ENCODE measurements at regions not wholly inside any gene's neighbourhood (a gene's known extent, or its start where the extent isn't known, plus 50 kb on each side); places are given as distances from the start of the nearest gene placed in this dataset.
"Not testable (repeated sequence)": the region's sequence is repeated elsewhere in the genome, so short reads cannot be mapped to it uniquely, and the experiment has no call there.

DNA sequence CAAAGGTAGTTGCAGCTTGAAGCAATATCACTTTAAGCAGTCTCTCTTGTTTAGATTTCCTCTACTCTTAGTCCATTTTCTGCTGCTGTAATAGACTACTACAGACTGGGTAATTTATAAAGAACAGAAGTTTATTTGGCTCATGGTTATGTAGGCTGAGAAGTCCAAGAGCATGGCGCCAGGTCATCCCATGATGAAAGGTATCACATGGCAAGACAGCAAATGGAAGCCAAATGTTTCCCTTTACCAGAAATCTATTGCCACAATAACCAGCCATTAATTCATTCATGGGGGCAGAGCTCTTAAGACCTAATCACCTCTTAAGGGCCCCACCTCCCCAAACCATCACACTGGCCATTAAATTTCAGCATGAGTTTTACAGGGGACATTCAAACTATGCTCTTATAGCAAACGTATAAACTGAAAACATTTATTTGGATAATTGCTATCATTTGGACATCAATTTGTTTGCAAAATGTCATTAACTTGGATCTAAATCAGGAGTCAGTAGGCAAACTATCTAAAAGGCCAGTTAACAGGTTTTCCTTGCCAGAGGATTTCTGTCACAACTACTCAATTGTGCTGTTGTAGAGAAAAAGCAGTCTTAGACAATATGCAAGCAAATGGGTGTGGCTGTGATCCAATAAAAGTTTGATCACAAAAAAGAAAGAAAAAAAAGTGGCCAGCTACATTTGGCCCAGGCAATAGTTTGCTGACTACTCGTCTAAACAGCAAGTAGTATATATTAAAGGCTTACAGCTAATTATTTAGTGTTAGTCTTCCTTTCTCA is 75.7 kb upstream of the GUCY1A1 start:
- no peak for DNase-seq

DNA sequence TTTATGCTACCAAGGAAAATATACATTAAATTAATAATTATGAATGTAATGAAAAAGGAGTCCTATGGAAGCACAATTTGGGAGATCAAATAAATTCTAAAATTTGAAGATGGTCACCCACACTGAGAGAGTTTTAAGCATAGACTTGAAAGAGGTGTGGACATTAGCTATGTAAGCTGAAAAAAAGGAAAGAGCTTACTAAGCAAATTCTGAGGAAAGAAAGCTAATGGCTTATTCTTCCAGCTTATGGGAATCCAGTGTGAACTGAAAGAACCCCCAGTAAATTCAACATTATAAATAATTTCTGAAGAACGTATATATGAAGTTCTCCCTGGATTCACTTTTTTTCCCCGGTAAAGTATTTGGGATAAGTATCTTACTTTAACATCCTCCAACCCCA is 78.2 kb upstream of the GUCY1A1 start:
- DNase-seq, result no peak

DNA sequence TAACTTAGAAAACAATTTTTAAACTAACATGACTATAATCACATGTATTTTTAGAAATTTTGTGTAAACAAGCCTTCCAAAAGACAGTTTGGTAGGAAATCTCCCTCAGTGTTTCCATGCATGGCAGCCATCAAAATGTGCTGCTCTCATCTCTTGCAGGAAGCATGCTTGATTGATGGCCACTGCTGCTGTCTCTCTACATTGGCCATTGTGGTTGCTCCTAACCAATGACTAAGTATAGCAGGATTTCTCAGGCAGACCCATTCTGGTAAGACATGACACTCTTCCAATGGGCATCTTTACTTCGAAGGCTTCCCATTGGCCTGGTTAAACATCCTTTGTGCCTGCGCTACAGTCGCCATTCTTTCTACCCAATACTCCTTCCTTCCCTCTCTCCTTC is 78.9 kb upstream of the GUCY1A1 start:
- no peak for DNase-seq

DNA sequence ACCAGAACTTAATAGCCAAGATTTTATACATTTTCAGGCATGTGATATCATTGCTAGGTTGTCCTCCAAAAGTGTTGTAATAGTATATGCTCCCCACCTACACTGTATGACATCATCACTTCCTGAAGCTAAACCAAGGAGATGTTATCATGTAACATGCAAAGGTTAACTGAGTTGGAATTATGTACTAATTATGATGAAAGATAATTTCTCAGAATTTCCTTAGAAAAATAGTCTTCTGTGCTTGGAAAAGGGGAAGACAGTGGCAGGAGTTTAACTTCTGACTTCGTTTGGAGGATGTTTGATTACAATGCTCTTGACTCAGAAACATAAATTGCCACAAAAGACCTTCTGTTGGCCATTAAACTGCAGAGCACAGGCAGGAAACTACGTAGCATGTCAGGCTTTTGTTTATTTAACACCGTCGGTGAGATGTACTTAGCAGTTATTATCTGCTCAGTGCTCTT is 83.6 kb upstream of the GUCY1A1 start:
- DNase-seq, result peak; percentile 6

DNA sequence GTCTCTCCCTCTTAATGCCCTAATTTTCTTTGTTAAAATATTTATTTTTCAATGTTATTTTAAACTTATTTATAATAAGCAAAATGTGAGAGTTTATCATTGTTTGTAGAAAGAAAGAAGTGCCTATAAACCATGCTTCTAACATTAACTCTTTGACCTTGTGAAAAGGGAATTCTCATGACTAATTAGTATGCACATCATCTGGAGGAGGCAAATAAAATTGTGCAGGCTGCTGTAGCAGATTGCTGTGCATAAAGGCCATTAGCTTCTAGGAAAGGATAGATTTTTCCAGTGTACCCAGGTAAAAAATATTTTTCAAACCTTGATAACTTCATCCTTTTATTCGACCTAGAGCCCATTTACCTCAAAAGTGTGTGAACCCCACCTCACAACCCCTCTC is 84.6 kb upstream of the GUCY1A1 start:
- no peak for DNase-seq

DNA sequence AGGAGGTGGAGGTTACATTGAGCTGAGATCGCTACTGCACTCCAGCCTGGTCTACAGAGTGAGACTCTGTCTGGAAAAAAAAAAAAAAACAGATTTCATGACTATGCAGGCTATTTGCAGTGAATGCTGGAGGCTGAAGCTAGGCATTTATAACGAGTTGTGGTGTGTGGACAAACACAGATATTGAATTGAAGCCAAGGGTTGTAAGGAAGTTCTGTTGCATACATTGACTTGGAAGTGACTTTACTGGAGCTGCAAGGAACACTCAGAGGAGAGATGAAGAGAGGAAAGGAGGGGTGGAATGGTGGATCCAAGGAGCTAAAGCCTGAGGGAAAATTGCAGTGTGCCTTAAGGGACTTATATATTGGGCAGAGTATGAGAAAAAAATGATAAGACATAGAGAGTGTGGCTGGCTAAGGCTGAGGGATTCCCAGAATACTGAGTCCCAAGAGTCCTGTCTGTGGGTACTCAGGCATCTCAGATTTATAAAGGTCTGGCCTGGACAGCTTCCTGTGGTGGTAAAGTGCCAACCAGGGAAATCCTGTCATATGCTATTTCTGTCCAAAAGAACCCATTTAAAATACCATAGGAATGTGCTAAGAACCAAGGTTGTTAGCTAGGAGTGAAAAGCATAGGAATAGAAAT is 87.8 kb upstream of the GUCY1A1 start:
- DNase-seq, result no peak

DNA sequence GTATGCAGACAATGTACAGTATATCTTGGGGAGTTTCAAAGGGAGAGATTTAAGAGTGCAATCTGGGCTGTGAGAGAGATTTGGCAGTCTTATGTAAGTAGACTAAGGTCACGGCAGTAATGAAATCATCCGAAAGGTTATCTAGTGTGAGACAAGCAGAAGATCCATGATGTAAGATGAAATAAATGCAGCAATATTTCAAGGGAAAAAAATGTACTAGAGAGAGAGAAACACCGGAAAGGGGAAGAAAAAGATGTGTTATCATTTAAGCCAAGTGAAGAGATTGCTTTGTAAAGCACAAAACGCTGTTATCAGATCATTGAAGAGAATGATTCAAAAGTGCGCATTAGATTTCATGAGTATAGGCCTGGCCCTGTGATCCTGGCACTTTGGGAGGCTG is 88.4 kb upstream of the GUCY1A1 start:
- DNase-seq, result no peak

DNA sequence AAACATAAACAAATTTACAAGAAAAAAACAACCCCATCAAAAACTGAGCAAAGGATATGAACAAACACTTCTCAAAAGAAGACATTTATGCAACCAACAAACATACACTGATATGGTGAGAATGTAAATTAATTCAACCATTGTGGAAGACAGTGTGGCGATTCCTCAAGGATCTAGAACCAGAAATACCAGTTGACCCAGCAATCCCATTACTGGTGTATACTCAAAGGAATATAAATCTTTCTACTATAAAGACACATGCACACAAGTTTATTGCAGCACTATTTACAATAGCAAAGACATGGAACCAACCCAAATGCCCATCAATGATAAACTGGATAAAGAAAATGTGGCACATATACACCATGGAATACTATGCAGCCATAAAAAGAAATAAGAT is 92.3 kb upstream of the GUCY1A1 start:
- not testable (repeated sequence) for DNase-seq

DNA sequence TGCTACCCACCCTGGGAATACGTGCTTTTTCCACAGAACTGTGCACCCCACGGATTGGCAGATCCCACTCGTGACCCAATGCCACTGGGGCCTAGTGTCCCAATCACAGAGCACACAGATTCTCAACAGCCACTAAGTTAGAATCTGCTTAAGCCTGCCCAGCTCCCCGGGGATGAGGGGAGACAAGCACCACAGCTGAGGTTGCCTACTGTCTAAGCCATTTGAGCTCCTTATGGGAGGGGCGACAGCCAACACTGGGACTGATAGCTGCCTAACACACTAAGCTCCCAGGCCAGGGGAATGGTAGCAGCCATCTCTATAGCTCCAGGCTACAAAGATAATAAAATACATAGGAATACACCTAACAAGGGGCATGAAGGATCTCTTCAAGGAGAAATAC is 93.5 kb upstream of the GUCY1A1 start:
- no peak for DNase-seq

DNA sequence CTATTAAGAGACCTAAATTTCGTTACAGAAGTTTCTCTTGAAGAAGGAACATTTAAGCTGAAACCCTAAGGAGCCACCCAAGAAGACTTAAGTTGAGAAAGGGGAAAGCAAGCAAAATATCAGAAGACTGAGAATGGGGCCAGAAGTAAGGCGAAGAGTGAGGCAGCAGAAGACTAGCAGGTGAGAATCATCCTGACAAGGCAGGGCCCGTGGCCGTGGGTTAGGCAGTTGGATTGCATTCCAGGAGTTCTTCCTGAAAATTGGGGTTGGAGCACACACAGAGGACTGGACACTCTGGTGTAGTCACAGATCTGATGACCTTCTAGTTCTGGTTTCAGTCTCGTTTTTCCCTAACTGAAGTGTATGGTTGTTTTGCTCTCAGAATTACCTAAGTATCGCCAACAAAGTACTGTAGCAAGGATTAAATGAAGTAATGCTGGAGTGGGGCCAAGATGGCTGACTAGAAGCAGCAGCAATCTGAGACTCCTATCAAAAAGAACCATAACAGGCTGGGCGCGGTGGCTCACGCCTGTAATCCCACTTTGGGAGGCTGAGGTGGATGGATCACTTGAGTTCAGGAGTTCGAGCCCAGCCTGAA is 94.4 kb upstream of the GUCY1A1 start:
- no peak for DNase-seq

DNA sequence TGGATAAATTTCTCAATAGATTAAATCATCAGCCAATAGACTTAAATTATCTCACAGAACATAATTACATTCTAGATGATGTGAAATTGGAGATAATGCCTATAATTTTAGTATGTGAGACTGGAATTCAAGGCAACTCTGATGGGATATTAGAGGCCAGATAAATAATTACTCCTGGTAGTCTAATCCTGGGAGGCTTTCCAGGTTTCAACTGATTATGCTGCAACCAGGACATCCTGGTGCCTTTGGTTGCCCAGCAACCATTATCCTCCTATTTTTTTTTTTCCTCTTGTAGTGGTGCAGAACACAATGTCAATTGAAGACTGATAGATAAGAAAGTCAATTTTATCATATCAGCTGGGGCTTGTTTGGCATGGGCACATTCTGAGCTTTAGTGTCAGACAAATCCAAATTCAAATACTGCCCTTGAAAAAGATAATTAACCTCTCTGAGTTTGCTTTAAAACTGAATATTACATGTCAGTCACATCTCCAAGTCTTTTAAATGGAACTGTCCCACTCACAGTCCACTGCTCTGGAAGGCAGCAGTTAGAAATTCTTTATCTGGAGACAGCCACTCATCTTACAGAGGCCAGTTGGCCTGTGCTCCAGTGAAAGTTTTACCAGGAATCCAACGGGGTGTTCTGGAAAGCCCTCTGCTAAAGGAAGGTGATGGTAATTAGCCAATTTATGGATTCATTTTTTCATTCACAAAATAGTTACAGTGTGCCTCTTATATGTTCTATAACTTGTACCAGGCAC is 95.3 kb upstream of the GUCY1A1 start:
- peak; percentile 9 for DNase-seq

DNA sequence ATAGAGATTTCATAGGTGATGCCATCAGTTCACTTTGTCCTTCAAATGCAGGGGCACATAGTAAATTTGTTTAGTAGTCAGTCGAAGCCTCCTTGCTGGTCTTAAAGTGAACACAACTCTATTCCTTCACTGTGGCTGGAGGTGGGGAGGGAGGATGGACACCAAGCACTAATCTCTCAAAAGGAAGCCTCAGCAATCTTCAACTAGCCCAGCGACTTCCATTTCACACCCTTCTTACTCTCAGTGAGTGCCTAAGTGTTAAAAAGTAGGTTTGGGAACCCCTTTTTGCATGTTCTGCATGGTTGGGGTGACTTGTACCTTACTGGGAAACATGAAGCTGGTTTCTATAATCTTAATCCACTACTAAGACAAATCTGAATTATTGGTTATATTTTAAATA is 96.0 kb upstream of the GUCY1A1 start:
- no peak for DNase-seq

DNA sequence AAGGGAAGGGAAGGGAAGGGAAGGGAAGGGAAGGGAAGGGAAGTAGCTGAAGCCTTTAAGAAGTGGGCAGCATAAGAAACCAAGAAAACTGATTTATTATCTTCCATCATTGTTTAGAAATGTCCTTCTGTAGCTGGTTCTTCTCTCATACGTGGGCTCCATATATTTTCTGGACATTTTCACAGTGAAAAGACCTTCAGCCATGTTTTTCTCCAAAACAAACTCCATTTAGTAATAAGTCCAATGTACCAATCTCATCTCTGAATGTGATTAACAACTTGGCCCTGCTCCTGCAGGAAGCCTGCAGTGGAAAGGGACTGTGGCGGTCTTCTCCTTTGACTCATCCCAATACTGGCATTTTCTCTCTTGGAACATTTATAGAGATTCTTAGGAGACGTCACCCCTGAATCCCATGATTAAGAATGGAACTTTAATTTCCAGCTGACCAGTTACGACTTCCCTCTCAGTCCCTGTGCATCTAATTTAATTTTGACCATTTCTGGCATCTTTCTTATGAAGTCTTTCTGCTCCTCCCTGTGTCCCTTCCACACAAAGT is 96.6 kb upstream of the GUCY1A1 start:
- no peak for DNase-seq

DNA sequence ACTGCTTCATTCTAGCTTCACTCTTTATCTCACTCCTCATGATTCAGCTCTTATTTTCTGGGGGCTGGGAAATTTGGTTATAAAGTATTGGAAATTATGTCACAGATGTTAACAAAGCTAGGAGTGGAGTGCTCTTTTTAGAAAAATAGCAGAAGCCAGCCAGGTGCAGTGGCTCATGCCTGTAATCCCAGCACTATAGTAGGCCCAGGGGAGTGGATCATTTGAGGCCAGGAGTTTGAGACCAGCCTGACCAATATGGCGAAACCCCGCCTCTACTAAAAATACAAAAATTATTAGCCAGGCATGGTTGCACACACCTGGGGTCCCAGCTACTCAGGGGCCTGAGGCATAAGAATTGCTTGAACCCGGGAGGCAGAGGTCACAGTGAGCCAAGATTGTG is 97.2 kb upstream of the GUCY1A1 start:
- DNase-seq, result no peak

DNA sequence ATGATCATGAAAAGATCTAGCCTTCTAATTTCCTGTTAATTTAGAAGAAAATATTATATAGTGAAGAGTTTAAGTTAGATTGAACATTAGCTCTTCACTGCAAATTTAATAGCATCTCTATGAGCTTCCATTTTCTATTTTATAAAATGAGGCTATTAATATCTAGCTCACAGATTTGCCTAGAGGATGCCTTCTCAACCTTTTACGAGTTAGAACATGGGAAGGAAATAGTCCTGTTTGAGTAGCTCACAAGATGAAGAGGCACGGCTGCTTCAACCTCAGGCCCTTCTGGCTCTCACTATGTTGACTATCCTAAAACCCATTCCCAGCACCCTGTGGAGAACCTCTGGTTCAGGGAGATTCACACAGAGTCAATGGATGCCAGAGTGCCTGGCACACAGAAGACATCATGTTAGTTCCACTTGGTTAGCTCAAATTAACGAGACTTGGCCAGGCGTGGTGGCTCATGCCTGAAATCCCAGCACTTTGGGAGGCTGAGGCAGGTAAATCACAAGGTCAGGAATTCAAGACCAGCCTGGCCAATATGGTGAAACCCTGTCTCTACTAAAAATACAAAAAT is 97.9 kb upstream of the GUCY1A1 start:
- no peak for DNase-seq

DNA sequence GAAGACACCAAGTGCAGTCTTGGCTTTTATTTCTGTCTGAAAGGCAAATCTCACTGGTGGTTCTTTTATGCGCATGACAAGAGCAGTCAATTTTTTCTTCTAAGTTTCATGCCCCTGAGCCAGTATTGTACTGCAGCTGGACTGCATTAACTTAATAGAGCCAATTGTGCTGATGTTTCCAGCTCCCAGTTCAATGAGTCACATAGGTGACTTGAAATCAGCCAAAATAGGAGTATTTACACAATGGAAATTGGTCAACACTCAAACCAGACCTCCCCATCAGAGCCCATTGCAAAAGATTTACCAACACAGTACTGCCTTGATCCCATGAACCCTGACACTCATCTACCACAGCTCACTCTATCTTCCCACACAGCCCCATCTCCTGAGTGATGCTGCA is 100.3 kb upstream of the GUCY1A1 start:
- DNase-seq, result no peak

DNA sequence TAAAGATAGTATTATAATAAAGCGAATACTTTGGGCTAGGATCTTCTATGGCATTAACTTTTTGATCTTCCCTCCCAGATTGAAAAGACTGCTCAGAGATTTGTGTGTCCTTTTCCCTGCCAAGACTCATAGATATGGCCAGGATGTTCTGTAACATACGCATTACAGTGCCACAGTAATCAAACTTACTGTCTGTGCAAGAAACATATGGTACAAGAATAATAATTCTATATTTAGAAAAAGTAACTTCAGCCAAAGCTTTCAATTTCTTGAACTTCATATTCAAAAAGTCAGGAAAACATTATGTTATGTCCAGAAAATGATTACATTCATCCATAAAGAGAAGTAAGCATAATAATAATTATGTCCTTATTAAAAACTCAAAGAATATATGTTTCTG is 100.9 kb upstream of the GUCY1A1 start:
- no peak for DNase-seq

DNA sequence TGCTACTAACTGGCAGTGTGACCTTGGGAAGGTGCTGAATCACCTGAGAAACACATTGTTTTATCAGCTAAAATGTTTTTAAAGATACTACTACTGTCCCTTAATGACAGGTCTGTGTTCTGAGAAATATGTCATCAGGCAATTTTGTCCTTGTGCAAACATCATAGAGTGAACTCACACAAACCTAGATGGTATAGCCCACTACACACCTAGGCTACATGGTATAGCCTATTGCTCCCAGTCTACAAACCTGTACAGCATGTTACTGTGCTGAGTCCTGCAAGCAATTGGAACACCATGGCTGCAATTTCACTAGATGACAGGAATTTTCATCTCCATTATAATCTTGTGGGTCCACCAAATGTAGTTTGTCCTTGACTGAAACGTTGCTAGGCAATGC is 101.3 kb upstream of the GUCY1A1 start:
- no peak for DNase-seq

DNA sequence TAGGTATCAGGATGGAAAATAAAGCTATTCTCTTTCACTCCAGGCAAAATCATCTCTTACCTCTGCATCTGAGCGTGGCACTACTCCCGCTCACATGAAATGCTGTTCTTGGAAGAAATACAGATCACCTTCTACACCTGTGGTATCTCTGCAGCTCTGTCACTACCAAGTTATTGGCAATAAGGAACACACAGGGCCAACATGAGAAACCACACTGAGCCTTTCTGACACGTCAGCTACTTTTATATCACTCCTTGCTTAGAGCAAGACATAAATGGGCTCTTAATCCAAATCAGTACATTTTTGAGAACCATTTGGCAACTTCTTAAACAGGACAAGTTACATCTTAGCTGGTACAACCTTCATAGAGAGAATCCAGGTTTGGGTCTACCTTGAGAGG is 101.8 kb upstream of the GUCY1A1 start:
- no peak for DNase-seq

DNA sequence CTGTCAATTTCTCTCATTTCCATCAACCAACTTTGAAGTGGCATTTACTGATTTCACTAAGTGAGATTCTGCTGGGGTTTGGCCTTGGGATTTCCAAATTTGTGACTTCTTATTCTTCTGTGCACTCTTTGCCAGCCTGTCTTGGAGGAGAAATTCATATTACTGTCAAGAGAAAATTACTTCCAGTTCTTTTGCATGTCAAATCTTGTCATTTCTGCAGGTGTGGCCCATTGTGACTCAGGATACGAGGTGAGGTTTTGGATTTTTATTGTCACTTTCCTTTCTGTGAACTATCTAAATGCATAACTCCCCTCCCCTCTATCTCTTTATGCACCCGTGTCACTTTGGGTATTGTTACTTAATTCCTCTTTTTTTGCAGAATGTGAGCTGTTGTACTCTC is 102.6 kb upstream of the GUCY1A1 start:
- no peak for DNase-seq

DNA sequence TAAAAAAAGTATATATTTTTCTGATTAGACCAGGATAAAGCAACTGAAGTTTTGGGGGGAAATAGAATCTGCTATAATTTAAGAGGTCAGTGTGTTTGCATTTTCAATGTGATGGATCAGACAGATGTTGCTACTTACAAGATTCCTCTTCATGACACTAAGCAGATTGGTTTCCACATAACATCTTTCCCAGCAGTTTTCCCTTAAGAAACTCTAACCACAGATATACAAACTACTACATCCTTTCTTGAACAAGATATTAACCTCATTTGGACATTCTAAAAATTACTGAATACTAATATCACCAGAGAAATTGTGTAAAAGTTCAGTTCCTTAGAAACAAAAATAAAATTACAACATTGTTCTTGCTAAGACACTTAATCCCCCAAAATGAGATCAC is 106.7 kb upstream of the GUCY1A1 start:
- no peak for DNase-seq

DNA sequence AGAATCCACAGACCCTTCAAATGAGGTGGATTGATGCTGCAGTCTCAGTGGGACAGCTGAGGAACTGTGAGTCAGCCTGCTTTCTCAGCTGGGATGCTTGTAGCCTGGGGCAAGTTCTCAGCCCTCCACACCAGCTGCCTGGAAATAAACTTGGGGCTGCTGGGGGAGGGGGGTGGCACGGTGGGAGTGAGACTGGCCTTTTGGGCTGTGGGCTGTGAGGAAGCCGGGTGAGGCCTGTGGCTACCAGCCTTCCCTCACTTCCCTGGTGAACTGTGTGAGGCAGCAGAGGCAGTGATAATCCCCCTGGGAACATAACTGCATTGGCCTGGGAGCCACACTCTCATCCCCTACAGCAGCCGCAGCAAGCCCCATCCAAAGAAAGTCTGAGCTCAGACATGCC is 114.5 kb upstream of the GUCY1A1 start:
- no peak for DNase-seq

DNA sequence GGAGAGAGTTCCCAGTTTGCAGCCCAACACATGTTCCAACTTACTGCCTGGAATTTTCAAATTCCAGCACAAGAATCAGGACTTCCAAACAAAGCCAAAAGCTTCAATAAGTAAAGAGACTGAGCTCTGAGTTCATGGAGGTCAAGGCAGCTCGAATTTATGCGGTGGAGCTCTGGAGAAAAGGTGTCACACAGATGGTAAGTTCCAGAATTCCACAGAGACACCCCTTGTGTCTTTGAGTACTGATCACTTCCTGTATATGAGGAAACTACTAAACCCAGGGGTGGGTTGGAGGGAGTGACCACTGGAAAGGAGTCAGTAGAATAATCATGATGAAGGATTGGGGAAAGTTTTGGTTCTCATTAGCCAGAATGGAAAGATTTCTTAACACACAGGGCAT is 118.5 kb upstream of the GUCY1A1 start:
- no peak for DNase-seq

All from NCI-H1105 (cell line).